Mononuclear cell (primary cell): ENCODE measurements at regions not wholly inside any gene's neighbourhood (a gene's known extent, or its start where the extent isn't known, plus 50 kb on each side); places are given as distances from the start of the nearest gene placed in this dataset.

Experiments used
- H3K27me3 ChIP-seq: 2 replicates; pipeline ENCODE4 v1.6.0; 2011; ENCODE audit warnings: low read length, control low read depth; ENCODE audit not compliant: insufficient read depth
- H3K4me1 ChIP-seq: 2 replicates; pipeline ENCODE4 v1.5.1; 2011; ENCODE audit warnings: mild to moderate bottlenecking, low read length, control low read depth; ENCODE audit not compliant: insufficient read depth
- H3K4me3 ChIP-seq: 2 replicates; pipeline ENCODE4 v1.5.1; 2011; ENCODE audit warnings: mild to moderate bottlenecking, low read length, moderate library complexity
- H3K9me3 ChIP-seq: 2 replicates; pipeline ENCODE4 v1.5.1; 2011; ENCODE audit warnings: low read depth, mild to moderate bottlenecking, control low read depth, low read length

DNA sequence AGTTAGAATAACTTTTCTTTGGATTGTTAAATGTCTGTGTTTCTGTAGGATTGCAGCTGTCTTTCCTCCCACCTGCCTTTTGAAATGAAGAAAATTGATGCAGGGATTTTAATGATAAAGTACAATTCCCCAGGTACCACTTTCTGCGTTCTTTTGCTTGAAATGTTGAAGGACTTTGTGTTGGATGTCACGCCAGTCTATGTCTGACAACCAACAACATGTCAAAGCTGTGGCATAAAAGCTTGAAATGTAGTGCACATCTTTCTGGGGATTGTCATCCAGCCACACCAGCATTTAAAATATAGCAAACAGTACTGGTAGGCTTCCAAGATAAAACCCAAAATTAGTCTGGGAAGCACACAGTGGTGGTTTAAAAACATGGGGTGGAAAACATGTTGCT, 381.4 kb downstream of the TMEM161B start:
- Histone ChIP-seq H3K4me3 (no peak overlapping the region), H3K27me3 (no peaks in the 10 kb centered on the region), H3K9me3 (no peaks in the 10 kb centered on the region), H3K4me1 (no peaks in the 10 kb centered on the region)

DNA sequence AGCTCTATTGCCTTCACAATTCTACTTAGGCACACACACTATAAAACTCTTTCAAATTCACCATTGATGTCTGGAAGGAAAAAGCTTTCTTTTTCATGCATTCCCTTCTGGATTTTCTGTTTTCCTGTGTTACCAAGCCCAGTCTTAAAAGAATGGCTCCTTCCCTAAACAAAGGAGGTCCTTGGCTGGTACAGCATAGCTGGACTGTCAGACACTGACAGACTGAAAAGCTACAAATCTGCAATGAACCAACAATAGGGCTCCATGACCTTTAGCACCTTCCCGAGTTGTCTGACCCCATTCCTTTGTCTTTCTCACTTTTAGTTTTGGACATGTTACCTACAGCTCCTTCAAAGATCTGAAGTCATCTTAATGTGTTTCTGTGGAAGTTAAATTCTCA, 382.5 kb downstream of the TMEM161B start:
- Histone ChIP-seq H3K4me1 (no peaks in the 10 kb centered on the region), H3K27me3 (no peaks in the 10 kb centered on the region), H3K9me3 (peaks cover 6% of the 10 kb centered on the region), H3K4me3 (no peak overlapping the region)

GRCh38 chr5:87885758-87886157, 382.9 kb downstream of the TMEM161B start:
- H3K4me3 ChIP-seq, result no peak overlapping the region
- H3K4me1 ChIP-seq, result no peaks in the 10 kb centered on the region
- peaks cover 6% of the 10 kb centered on the region for H3K9me3 ChIP-seq
- no peaks in the 10 kb centered on the region for H3K27me3 ChIP-seq

GRCh38 chr5:87877495-87877894, 391.1 kb downstream of the TMEM161B start:
- no peak overlapping the region for H3K4me3 ChIP-seq
- H3K9me3 ChIP-seq, result peaks cover 11% of the 10 kb centered on the region
- H3K27me3 ChIP-seq, result no peaks in the 10 kb centered on the region

GRCh38 chr5:87877023-87877422, 391.6 kb downstream of the TMEM161B start:
- Histone ChIP-seq H3K4me1 (no peaks in the 10 kb centered on the region), H3K9me3 (peaks cover 11% of the 10 kb centered on the region), H3K4me3 (no peak overlapping the region), H3K27me3 (no peaks in the 10 kb centered on the region)

More at GRCh38 chr5:87877495-87877894, 391.1 kb downstream of the TMEM161B start:
- H3K4me1 ChIP-seq, result no peaks in the 10 kb centered on the region

DNA sequence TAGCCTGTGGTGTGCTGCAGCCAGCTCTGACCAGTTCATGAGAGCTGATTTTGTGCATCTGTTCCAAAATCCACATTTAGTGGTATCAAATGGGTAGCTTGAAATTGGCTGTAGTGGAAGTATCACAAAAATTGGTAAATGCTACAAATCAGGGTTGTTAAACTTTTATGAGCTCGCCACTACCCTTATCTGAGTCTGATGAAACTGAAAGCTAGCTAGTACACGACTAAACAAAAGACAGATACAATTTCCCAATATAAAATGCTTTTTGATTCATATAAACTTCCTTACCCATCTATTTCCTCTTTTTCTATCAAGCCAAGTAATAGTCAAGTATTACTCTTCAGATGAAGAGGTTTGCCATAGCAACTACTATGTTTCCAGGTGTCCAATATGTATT, 392.0 kb downstream of the TMEM161B start:
- Histone ChIP-seq H3K27me3 (no peaks in the 10 kb centered on the region), H3K4me1 (no peaks in the 10 kb centered on the region), H3K4me3 (no peak overlapping the region), H3K9me3 (peaks cover 9% of the 10 kb centered on the region)

- H3K27me3 ChIP-seq, result no peaks in the 10 kb centered on the region
- no peaks in the 10 kb centered on the region for H3K9me3 ChIP-seq
- no peaks in the 10 kb centered on the region for H3K4me1 ChIP-seq
- no peak overlapping the region for H3K4me3 ChIP-seq
Observed at GRCh38 chr5:87872986-87873385, 395.7 kb downstream of the TMEM161B start.

DNA sequence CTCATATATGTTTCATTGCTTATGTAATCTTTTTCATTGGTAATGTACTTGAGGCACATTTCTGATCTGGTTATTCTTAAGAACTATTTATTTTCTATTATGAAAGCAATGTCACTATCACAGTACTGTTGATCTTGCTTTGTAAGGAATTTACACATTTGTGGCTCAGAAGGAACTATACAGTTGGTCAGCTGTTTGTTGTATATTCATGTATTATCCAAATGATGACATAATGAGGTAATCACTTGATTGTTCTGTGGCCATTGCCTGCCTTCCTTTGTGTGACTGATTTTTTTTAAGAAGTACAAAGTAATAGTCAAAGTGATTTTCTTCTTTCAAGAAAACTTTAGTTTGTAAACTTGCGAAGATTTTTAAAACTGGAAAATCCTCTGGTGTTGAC, 399.9 kb downstream of the TMEM161B start:
- Histone ChIP-seq H3K27me3 (no peaks in the 10 kb centered on the region), H3K4me1 (no peaks in the 10 kb centered on the region), H3K9me3 (no peaks in the 10 kb centered on the region)

DNA sequence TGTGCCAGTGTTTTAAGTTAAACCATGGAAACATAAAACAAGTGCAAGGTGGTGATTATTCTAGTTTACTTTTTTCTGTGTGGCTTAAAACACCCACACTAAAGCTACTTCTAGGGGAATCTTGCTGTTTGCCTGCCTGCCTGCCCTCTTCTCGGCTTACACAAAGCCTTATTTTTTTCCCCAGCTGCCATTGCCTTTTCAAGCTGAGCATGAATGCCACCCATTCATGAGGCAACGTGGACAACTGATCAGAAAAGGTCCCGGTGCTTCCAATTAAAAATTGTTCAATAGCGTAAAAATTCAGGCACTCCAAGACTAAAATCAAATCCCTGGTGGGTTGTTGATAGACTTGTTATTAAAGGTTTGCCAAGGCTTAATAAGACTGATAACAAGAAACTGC, 401.4 kb downstream of the TMEM161B start:
- no peaks in the 10 kb centered on the region for H3K9me3 ChIP-seq
- H3K27me3 ChIP-seq, result no peaks in the 10 kb centered on the region
- H3K4me1 ChIP-seq, result no peaks in the 10 kb centered on the region
- no peak overlapping the region for H3K4me3 ChIP-seq

More for the DNA sequence above, 399.9 kb downstream of the TMEM161B start:
- H3K4me3 ChIP-seq, result no peak overlapping the region

DNA sequence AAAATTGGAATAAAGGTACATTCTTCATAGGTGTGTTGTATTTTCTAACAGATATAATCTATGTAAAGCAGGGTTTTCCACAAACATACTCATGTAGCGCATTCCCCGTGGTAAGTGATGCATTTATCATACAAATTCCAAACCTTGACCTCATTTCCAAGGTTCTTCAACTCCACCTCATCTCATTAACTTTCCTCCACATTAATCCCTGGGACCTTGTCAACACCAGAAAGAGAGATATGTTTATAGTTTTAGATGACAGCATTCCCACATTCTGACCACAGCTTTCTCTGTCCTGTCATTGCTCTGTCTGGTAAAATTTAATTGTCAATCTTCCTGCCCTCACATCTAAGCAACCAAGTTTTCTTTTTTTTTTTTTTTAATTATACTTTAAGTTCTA, 415.1 kb downstream of the TMEM161B start:
- no peak overlapping the region for H3K4me3 ChIP-seq
- H3K27me3 ChIP-seq, result no peaks in the 10 kb centered on the region
- H3K9me3 ChIP-seq, result no peaks in the 10 kb centered on the region
- no peaks in the 10 kb centered on the region for H3K4me1 ChIP-seq

DNA sequence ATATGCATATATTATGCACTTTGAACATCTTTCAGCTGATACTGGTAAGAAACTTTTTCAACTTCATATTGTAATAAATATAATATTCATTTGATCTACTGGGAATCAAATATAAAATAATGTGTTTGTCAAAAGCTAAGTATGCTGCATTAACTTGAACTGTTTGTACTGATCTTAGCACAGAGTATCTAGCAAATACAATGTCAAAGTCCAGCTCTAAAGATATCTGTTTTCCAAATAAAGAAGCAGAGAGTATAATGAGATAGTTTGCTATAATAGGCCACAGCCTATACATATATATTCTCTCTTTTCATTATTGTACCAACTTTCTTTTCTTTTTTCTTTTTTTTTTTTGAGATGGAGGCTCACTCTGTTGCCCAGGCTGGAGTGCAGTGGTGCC, 417.0 kb downstream of the TMEM161B start:
- Histone ChIP-seq H3K9me3 (no peaks in the 10 kb centered on the region), H3K4me1 (no peaks in the 10 kb centered on the region), H3K4me3 (no peak overlapping the region), H3K27me3 (no peaks in the 10 kb centered on the region)

DNA sequence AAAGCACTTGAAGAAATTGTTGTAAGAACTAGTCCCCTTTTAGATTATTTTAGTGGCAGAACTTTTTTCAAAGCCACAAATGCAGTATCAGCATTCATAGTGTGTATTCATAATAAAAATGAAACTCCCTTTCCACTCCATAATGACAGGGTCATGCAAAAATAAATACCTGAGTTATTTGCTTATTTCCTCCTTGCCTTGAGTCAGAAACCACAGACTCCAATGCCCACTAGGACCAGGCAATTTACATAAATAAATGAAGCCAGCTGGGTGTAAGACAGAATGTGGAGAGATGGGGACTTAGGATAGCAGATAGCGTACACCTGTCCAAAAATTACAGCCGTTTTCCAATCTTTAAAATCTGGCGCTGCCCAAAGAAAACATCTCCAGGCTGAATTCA, 417.8 kb downstream of the TMEM161B start:
- no peaks in the 10 kb centered on the region for H3K4me1 ChIP-seq
- H3K4me3 ChIP-seq, result no peak overlapping the region
- H3K27me3 ChIP-seq, result no peaks in the 10 kb centered on the region
- H3K9me3 ChIP-seq, result no peaks in the 10 kb centered on the region

DNA sequence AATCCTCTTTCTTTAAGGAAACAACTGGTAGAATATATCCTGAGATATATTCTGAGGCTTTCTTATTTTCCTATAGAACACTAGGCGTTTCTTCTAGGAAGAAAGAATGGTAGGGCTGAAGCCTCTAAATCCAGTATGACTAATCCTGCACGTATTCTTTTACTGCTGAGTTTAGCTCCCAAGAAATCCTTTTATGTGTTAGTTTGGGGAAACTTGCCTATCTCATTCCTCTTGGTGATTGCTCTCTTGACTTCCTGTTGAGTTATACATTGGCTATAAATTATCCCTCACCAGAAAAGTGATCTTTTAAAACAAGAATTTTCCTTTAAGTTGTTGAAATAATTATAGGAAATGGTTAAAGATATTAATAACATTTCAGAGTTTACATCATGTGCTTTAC, 422.9 kb downstream of the TMEM161B start:
- H3K4me1 ChIP-seq, result no peaks in the 10 kb centered on the region

DNA sequence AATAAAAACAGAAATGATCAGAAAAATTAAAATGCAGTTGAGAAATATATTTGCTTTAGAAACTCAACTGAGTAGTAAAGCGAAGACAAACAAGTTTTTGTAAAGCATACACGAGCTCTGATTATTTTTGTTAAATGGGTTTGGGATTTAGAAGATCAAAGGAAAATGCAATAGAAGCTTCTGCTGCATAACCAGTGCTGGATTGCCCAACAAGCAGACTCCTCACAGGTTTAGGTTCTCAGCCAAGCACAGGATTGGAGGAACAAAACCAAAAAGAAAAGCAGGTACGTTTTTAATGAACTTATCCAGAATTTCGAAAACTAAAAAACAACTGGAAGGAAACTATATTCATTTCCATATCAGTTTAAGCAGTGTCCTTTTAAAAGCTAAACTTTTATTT, 423.8 kb downstream of the TMEM161B start:
- Histone ChIP-seq H3K27me3 (no peaks in the 10 kb centered on the region), H3K9me3 (peaks cover under 1% of the 10 kb centered on the region), H3K4me3 (no peak overlapping the region), H3K4me1 (no peaks in the 10 kb centered on the region)

More for the DNA sequence above, 422.9 kb downstream of the TMEM161B start:
- Histone ChIP-seq H3K4me3 (no peak overlapping the region), H3K9me3 (no peaks in the 10 kb centered on the region), H3K27me3 (no peaks in the 10 kb centered on the region)

DNA sequence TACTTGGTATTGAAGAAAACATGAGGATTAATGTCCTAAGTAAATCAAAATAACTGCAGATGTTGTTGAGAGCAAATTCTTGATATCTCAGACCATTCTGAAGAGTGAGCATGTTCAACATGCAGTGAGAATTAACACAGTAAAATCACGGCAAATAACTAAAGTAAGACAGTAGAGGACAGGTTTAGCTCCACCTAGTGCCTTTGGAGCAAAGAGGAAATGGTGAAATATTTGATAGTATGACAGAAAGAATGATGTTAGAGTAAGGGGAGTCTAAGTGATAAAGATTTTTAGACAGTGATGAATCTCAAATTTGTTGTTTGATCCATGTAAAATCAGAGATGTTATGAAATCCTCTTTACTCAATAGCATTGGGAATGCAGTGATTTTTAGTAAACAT, 424.2 kb downstream of the TMEM161B start:
- H3K4me3 ChIP-seq, result no peak overlapping the region
- H3K4me1 ChIP-seq, result no peaks in the 10 kb centered on the region
- H3K27me3 ChIP-seq, result no peaks in the 10 kb centered on the region
- peaks cover 5% of the 10 kb centered on the region for H3K9me3 ChIP-seq

DNA sequence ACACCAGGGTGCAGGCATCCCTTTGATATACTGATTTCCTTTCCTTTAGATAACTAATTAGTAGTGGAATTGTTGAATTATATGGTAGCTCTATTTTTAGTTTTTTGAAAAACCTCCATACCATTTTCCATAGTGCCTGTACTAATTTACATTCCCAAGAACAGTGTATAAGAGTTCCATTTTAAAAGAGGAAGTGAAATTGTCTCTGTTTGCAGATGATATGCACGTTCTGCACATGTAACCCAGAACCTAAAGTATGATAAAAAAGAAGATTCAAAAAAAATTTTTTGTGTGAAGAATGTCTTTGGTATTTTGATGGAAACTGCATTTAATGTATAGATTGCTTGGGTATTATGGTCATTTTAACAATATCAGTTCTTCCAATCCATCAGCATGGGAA, 424.0 kb upstream of the CCNH start:
- Histone ChIP-seq H3K4me1 (no peaks in the 10 kb centered on the region), H3K9me3 (peaks cover 29% of the 10 kb centered on the region), H3K27me3 (no peaks in the 10 kb centered on the region), H3K4me3 (no peak overlapping the region)

GRCh38 chr5:87831499-87831898, 418.8 kb upstream of the CCNH start:
- H3K27me3 ChIP-seq, result no peaks in the 10 kb centered on the region
- no peak overlapping the region for H3K4me3 ChIP-seq
- peaks cover 7% of the 10 kb centered on the region for H3K9me3 ChIP-seq
- H3K4me1 ChIP-seq, result no peaks in the 10 kb centered on the region
